Neural crest cell (in vitro differentiated cells): ENCODE measurements at regions not wholly inside any gene's neighbourhood (a gene's known extent, or its start where the extent isn't known, plus 50 kb on each side); places are given as distances from the start of the nearest gene placed in this dataset.

Source experiments
- DNase-seq: peaks from one replicate; pipeline ENCODE4 v3.0.0; 2021; ENCODE audit warnings: low read depth, mixed read lengths, low spot score
- H3K27ac Mint-ChIP-seq: one replicate; pipeline ENCODE4 v1.8.0; 2021; ENCODE audit warnings: mild to moderate bottlenecking, mixed read lengths; ENCODE audit not compliant: unreplicated experiment
- H3K27me3 Mint-ChIP-seq: 2 replicates; pipeline ENCODE4 v1.8.0; 2021; ENCODE audit warnings: low read depth, mild to moderate bottlenecking, mixed read lengths
- H3K36me3 Mint-ChIP-seq: 2 replicates; pipeline ENCODE4 v1.8.0; 2021; ENCODE audit warnings: low read depth, mild to moderate bottlenecking, mixed read lengths
- H3K4me1 Mint-ChIP-seq: 2 replicates; pipeline ENCODE4 v1.8.0; 2021; ENCODE audit warnings: mixed read lengths
- H3K4me3 Mint-ChIP-seq: one replicate; pipeline ENCODE4 v1.8.0; 2021; ENCODE audit warnings: mild to moderate bottlenecking, mixed read lengths
- H3K9me3 Mint-ChIP-seq: 2 replicates; pipeline ENCODE4 v1.8.0; 2021; ENCODE audit warnings: mixed read lengths
- TF ChIP-seq, protein P1 (sequence below): fragments of 200-600 bp; sonication (generic); conservative IDR thresholded peaks from 2 replicates; pipeline ENCODE4 v1.5.0; 2021; ENCODE audit warnings: antibody characterized with exemption, mild to moderate bottlenecking

DNA sequence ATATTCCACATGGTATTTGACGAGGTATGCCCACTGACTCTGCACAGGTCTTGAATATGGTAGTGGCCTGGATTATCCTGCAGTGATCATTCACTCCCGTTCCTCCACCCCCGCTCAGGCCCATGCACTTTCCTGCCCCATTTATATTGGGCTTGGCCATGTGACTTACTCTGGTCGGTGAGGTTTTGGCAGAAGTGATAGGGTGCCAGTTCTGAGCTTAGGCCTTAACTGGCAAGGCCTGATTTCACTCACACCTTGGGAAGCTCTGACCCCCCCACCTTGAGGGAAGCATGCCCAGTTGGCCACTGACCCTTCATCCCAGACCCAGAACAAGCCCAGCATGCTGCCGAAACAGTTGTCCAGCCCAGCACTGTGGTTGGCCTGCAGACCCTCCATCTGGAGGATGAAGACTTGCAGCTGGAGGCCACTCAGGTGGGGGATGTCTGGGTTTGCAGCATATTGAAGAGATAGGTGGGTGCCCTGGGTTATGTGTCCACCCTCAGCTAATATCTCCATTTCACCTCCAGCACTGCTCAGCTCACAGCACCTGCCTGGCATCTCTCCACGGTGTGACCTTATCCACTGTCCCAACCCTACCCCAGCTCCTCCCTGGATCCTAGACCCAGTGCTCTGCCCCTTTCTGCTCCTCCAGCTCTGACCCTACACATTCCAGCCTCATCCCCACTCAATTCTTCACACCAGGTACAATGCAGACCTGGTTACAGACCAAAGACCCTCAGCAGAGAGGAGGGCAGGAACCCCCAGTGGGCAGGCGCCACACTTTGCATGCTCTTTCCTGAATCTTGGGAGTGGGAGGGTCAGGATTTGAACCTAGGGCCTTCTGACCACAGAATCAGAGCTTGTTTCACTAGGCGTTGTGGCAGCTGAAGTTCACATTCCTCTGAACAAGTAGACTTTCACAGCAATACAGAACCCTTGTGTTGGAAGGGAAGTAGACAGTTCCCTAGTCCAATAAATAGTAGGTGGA lies 138.1 kb upstream of the CHST15 start:
- H3K4me1 Mint-ChIP-seq = no peaks in the 10 kb centered on the region
- peaks cover 27% of the 10 kb centered on the region for H3K9me3 Mint-ChIP-seq
- no peak overlapping the region for H3K27ac Mint-ChIP-seq
- no peak for DNase-seq
- peaks cover 15% of the 10 kb centered on the region for H3K36me3 Mint-ChIP-seq
- TF ChIP-seq, protein P1, sequence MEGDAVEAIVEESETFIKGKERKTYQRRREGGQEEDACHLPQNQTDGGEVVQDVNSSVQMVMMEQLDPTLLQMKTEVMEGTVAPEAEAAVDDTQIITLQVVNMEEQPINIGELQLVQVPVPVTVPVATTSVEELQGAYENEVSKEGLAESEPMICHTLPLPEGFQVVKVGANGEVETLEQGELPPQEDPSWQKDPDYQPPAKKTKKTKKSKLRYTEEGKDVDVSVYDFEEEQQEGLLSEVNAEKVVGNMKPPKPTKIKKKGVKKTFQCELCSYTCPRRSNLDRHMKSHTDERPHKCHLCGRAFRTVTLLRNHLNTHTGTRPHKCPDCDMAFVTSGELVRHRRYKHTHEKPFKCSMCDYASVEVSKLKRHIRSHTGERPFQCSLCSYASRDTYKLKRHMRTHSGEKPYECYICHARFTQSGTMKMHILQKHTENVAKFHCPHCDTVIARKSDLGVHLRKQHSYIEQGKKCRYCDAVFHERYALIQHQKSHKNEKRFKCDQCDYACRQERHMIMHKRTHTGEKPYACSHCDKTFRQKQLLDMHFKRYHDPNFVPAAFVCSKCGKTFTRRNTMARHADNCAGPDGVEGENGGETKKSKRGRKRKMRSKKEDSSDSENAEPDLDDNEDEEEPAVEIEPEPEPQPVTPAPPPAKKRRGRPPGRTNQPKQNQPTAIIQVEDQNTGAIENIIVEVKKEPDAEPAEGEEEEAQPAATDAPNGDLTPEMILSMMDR = no peak
- H3K4me3 Mint-ChIP-seq = no peak overlapping the region
- H3K27me3 Mint-ChIP-seq = no peaks in the 10 kb centered on the region

DNA sequence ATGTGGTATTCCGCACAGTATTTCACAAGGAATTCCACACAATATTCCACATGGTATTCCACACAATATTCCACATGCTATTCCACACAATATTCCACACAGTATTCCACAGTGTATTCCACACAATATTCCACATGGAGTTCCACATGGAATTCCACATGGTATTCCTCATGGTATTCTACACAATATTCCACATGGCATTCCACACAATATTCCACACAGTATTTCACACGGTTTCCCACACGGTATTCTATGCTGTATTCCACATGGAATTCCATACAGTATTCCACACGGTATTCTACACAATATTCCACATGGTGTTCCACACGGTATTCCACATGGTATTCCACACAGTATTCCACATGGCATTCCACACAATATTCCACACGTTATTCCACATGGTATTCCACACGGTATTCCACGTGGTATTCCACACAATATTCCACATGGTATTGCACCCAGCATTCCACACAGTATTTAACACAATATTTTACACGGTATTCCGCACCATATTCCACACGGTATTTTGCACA lies 137.3 kb upstream of the CHST15 start:
- Mint-ChIP-seq H3K9me3 (peaks cover 34% of the 10 kb centered on the region), H3K36me3 (peaks cover 18% of the 10 kb centered on the region), H3K4me3 (no peak overlapping the region), H3K4me1 (no peaks in the 10 kb centered on the region), H3K27ac (no peak overlapping the region), H3K27me3 (no peaks in the 10 kb centered on the region)
- DNase-seq = no peak
- TF ChIP-seq, protein P1 = no peak

DNA sequence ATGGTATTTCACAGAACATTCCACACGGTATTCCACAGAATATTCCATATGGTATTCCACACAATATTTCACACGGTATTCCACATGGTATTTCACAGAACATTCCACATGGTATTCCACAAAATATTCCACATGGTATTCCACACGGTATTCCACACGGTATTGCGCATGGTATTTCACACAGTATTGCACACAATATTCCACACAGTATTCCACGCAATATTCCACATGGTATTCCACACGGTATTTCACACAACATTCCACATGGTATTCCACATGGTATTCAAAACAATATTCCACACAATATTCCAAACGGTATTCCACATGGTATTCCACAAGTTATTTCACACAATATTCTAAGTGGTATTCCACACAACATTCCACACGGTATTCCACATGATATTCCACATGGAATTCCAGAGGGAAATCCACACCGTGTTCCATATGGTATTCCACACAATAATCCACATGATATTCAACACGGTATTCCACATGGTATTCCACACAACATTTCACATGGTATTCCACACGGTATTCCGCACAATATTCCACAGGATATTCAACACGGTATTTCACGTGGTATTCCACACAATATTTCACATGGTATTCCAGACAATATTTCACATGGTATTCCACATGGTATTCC lies 136.7 kb upstream of the CHST15 start:
- H3K9me3 Mint-ChIP-seq = peaks cover 34% of the 10 kb centered on the region
- H3K27me3 Mint-ChIP-seq = no peaks in the 10 kb centered on the region
- DNase-seq = no peak
- H3K27ac Mint-ChIP-seq = no peak overlapping the region
- no peak overlapping the region for H3K4me3 Mint-ChIP-seq
- peaks cover 18% of the 10 kb centered on the region for H3K36me3 Mint-ChIP-seq
- no peaks in the 10 kb centered on the region for H3K4me1 Mint-ChIP-seq
- TF ChIP-seq, protein P1 = no peak

DNA sequence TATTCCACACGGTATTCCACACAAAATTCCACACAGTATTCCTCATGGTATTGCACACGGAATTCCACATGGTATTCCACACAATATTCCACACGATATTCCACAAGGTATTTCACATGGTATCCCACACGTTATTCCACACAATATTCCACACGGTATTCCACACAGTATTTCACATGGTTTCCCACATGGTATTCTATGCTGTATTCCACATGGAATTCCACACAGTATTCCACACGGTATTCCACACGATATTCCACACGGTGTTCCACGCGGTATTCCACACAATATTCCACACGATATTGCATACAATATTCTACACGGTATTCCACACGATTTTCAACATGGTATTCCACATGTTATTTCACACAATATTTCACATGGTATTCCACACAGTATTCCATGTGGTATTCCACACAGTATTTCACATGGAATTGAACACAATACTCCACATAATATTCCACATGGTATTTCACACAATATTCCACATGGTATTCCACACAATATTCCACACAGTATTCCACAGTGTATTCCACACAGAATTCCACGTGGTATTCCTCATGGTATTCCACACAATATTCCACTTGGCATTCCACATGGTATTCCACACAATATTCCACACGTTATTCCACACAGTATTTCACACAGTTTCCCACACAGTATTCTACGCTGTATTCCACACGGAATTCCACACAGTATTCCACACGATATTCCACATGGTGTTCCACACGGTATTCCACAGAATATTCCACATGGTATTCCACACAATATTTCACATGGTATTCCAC lies 136.0 kb upstream of the CHST15 start:
- no peak for DNase-seq
- H3K9me3 Mint-ChIP-seq = peaks cover 34% of the 10 kb centered on the region
- TF ChIP-seq, protein P1 = no peak
- no peak overlapping the region for H3K4me3 Mint-ChIP-seq
- no peak overlapping the region for H3K27ac Mint-ChIP-seq
- no peaks in the 10 kb centered on the region for H3K27me3 Mint-ChIP-seq
- H3K4me1 Mint-ChIP-seq = no peaks in the 10 kb centered on the region
- peaks cover 18% of the 10 kb centered on the region for H3K36me3 Mint-ChIP-seq

DNA sequence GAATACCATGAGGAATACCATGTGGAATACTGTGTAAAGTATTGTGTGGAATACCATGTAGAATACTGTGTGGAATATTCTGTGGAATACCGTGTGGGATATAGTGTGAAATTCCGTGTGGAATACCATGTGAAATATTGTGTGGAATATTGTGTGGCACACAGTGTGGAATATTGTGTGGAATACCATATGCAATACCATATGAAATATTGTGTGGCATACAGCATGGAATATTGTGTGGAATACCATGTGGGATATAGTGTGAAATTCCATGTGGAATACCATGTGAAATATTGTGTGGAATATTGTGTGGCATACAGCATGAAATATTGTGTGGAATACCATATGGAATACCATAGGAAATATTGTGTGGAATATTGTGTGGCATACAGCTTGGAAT lies 135.1 kb upstream of the CHST15 start:
- Mint-ChIP-seq H3K27me3 (no peaks in the 10 kb centered on the region), H3K4me3 (no peak overlapping the region), H3K9me3 (peaks cover 34% of the 10 kb centered on the region), H3K27ac (no peak overlapping the region), H3K4me1 (no peaks in the 10 kb centered on the region), H3K36me3 (peaks cover 18% of the 10 kb centered on the region)
- TF ChIP-seq, protein P1 = no peak
- no peak for DNase-seq
